HTR-8/SVneo (cell line): ENCODE measurements at regions not wholly inside any gene's neighbourhood (a gene's known extent, or its start where the extent isn't known, plus 50 kb on each side); places are given as distances from the start of the nearest gene placed in this dataset.

Source experiments
- DNase-seq: peaks from one replicate; pipeline ENCODE4 v3.0.0; 2011; ENCODE audit warnings: low spot score, mixed read lengths; ENCODE audit not compliant: insufficient read length
- FAIRE-seq: peaks from 2 replicates; lab custom pipeline; 2011; peaks lifted over from hg19 to GRCh38; lab: Jason Lieb, UNC

DNA sequence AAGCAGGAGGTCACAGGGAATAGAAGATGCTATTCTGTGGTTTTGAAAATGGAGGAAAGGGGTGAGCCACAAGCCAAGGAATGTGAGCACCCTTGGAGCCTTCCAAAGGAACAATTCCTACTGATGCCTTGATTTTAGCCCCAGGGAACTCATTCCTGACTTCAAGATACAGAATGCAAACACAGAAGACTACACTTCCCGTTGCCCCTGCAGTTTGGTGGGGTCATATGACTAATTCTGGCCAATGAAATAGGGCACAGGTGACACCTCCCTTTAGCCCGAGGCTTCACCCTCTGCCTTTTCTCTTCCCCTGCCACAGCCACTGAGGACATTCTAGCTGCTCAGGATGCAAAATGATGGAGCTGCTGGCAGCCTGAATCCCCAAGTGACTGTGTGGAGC, 126.1 kb downstream of the INHBB start:
- no peak for DNase-seq
- FAIRE-seq, result no peak

DNA sequence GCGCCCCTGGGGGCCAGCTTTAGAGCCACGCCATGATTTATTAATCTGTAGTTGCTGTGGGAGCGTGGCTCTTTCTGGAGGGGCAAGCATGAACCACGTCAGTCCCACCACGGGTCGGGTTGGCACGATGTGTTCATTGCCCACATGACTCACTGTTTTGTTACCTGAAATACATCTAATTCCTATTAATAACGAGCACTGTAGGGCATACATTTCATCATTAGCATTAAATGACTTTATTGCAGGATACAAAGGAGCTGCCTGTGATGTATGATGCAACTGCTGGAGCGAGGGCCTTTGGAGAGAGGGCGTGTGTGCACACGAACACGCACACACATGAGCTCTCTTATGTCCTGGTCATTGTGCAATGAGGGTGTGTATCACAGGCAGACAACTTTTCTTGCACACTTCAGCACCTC, 127.0 kb downstream of the INHBB start:
- no peak for DNase-seq
- FAIRE-seq, result no peak

DNA sequence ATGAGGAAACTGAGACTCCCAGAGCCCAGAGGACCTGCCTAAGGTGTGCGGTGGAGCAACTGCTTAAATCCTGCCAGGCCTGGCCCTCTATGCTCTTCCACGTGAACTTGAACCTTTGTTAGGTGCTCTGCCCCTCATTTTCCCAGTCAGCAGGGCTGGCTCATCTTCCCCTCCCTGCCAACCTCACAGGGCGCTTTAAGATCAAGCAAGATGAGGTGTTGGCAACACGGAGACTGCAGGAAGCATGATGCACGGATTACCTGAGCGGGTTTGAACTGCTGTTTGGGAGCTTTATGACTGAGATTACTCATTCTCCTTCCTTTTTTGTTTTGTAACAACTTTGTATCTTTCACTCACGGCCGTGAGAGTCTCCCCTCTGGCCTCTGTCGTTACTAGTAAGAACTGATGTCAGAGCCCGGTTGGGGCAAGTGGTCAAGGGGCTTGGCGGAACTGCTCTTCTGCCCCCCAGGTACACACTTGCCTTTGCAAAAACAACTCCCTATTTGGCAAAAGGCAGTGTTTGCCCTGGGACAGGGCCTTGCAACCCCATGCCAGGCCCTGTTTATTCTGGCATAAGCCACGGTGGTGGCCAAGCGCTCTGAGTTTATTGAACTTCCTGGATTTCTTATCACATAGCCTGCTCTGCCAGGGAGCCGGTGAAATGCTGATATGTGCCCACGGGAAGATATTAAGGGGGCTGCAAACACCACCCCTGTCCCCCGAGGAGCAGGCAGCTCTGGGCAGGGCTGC, 127.8 kb downstream of the INHBB start:
- DNase-seq (no peak), FAIRE-seq (no peak)

GRCh38 chr2:120474486-120474885, 128.6 kb downstream of the INHBB start:
- DNase-seq (no peak), FAIRE-seq (no peak)

- DNase-seq, result no peak
- no peak for FAIRE-seq
Measured at GRCh38 chr2:120476141-120476540, 130.2 kb downstream of the INHBB start.

- DNase-seq, result no peak
- FAIRE-seq, result no peak
Measured at GRCh38 chr2:120477198-120477597, 131.3 kb downstream of the INHBB start.

GRCh38 chr2:120477831-120478481, 132.0 kb downstream of the INHBB start:
- FAIRE-seq, result no peak

GRCh38 chr2:120480346-120480902, 134.5 kb downstream of the INHBB start:
- FAIRE-seq, result no peak
- DNase-seq, result no peak

More at GRCh38 chr2:120477831-120478481, 132.0 kb downstream of the INHBB start:
- DNase-seq, result no peak

DNA sequence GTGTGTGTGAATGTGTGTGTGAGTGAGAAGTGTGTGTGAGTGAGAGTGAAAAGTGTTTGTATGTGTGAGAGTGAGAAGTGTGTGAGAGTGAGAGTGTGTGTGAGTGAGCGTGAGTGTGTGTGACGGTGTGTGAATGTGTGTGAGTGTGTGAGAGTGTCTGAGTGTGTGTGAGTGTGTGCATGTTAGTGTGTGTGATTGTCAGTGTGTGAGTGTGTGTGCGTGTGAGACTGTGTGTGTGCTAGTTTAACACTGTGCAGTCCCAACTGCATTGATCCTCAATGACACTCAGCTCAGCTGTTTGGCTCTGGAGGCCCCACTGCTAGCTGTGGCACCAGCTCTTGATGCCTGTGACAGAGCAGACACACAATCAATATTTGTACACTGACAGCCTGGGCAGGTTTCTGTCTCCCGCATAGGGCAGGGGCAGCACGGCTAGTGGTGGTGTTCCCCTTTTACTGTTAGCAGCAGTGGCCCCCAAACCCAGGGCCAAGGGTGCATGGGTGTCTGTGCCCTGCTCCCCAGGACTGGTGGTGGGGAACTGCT, 135.0 kb downstream of the INHBB start:
- DNase-seq (no peak), FAIRE-seq (peak; percentile 98)

- FAIRE-seq (no peak), DNase-seq (no peak)
Measured at GRCh38 chr2:120481446-120482194, 135.7 kb downstream of the INHBB start.

- no peak for FAIRE-seq
- no peak for DNase-seq
Measured at GRCh38 chr2:120482334-120482733, 136.4 kb downstream of the INHBB start.

DNA sequence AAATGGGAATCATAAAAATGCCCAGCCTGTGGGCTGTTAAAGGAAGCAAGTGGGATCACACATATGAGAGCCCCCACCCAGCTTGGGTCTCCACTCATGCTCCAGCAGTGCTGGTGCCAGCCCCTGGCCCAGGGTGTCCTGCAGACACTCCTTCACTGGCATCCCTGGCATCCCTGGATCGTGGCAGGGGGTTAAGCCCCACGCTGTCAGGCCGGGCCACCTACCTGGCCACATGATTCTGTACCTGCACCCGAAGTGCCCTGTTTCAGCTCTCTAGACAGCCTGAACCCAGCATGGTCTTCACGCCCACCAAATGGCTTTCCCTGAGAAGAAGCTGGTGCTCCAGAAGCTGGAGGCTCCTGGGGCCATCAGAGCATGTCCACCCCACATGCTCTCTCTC, 137.4 kb downstream of the INHBB start:
- DNase-seq (no peak), FAIRE-seq (no peak)

- no peak for DNase-seq
- no peak for FAIRE-seq
Measured at GRCh38 chr2:120485096-120485495, 139.2 kb downstream of the INHBB start.

DNA sequence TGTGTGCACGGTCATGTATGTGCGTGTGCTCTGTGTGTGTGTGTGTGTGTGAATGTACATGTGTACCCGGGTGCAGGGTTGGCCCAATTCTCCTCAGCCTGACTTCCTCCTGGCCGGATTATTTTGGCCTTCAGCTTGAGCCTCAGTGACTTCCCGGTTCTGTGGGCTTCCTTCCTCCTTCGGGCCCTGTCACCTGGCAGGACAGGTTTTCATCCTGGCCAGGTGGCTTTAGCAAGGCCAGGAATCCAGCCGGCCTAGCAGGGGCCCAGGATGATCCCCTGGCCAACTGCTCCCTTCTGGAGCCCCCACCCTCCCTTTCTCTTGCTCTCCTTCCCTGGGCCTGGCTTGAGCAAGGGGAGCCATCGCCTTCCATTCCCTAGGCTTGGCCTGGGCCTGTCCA, 140.5 kb downstream of the INHBB start:
- FAIRE-seq, result peak; percentile 78

DNA sequence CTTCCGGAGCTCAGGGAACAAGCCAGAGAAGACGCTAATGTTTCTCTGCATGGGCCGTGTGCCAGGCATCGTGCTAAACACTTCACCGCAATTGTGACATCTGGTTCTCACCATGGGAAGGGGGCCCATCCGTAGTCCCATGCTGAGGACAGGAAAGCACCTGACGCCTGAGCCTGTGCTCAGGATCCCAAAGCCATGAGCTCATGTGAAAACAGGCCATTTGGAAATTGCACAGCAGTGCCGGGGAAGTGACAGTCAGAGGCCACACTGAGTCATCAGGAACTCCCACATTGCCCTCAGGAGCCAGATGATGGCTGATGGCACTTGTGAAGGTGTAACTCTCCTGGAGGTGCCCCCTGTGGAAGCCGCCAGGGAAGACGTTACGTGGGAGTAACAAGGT, 141.0 kb downstream of the INHBB start:
- DNase-seq (peak; percentile 51), FAIRE-seq (peak; percentile 59)

More for the DNA sequence above, 140.5 kb downstream of the INHBB start:
- no peak for DNase-seq

DNA sequence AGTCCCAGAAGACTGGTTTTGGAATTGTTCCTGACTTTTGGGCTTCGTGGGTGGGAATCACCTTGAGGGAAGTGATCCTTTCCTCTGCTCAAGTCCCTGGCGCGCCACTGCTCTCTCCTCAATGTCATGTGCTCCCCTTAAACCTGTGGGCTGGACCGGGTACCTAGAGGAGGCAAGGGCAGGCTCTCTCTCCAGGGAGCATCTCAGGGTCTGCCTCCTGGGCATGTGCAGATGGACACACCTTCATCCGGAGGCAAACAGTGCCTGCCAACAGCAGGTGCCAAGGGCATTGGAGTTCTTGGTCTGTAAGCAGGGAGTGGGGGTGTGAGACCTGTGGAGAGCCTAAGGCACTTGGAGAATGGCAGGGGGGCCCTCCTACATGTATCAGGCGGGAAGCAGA, 142.6 kb downstream of the INHBB start:
- FAIRE-seq (no peak), DNase-seq (no peak)

GRCh38 chr2:120489023-120489422, 143.1 kb downstream of the INHBB start:
- no peak for DNase-seq
- FAIRE-seq, result peak; percentile 16

DNA sequence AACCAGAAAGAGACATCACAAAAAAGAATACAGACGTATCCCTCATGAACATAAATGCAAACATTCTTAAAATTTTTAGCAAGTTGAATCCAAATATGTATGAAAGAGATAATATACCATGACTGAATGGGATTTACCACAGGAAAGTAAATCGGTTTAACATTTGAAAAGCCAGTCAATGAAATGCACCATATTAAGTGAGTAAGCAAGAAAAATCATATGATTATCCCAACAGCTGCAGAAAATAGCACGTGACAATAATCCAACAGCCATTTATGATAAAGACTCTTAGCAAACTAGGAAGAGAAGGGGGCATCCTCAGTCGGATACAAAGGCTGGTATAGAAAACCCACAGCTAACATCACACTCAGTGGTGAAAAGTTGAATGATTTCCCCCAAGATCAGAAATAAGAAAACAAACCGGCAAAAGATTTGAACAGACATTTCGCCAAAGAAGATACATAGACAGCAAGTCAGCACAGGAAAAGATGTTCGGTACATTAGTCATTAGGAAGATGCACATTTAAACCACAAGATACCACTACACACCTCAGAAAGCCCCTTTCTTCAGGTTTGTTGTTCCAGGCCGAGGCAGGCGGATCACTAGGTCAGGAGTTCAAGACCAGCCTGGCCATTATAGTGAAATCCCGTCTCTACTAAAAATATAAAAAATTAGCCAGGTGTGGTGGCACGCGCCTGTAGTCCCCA, 144.3 kb downstream of the INHBB start:
- DNase-seq, result no peak
- FAIRE-seq, result no peak

DNA sequence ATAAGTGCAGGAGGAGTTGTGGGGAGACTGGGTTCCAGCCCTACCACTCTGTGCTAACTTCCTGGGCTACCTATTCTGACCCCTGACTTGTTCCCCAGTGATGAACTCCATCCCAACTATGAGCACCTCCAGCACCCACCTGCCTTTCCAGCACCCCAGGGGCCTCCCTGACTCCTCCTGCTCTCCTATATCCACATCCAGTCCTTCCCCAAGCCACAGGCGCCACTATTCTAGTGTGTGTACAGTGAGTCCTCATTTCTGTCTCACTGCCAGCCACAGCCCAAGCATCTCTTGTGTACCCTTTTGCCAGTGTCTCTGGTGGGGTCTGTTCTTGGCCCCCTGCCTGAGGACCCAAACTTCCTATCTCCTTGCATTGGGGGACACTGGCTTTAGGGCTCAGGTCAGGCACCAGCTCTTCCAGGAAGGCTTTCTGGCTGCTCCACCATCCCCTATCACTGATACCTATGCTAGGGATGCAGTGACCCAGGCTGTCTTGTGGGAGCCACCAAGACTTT, 145.2 kb downstream of the INHBB start:
- FAIRE-seq (no peak), DNase-seq (no peak)

- DNase-seq (no peak), FAIRE-seq (no peak)
Measured at GRCh38 chr2:120493231-120493630, 147.3 kb downstream of the INHBB start.
